ENCODE measurements at regions not wholly inside any gene's neighbourhood (a gene's known extent, or its start where the extent isn't known, plus 50 kb on each side); places are given as distances from the start of the nearest gene placed in this dataset.

- Histone ChIP-seq H3K4me3 (ENCODE audit: low read length) (no peak overlapping the region), H3K36me3 (replicated peaks; ENCODE audit: low read depth, low read length) (no peaks in the 10 kb centered on the region), H2AFZ (ENCODE audit: low read depth, low read length) (no peak overlapping the region), H3K27me3 (ENCODE audit: low read depth, low read length) (no peaks in the 10 kb centered on the region), H4K20me1 (ENCODE audit: insufficient read depth, low read length) (no peaks in the 10 kb centered on the region), H3K9me3 (ENCODE audit: insufficient read depth, low read length) (no peaks in the 10 kb centered on the region), H3K9ac (ENCODE audit: low read length) (no peak overlapping the region), H3K4me1 (ENCODE audit: low read length) (peaks cover 43% of the 10 kb centered on the region), H3K79me2 (ENCODE audit: low read length) (no peaks in the 10 kb centered on the region), H3K4me2 (ENCODE audit: low read length) (no peak overlapping the region), H3K27ac (ENCODE audit: low read length) (no peak overlapping the region)
- TF ChIP-seq EZH2phosphoT487 (IDR thresholded peaks at IDR 0.05; ENCODE audit: low read depth) (no peak), CTCF (IDR thresholded peaks at IDR 0.05; ENCODE audit: low read depth, low read length) (no peak)
Measured at GRCh38 chrX:38877366-38877765, 76.1 kb downstream of the MID1IP1 start.

GRCh38 chrX:38878641-38879340, 77.5 kb downstream of the MID1IP1 start:
- TF ChIP-seq EZH2phosphoT487 (IDR thresholded peaks at IDR 0.05; ENCODE audit: low read depth): no peak
- no peak for TF ChIP-seq CTCF (IDR thresholded peaks at IDR 0.05; ENCODE audit: low read depth, low read length)
- Histone ChIP-seq H3K9me3 (ENCODE audit: insufficient read depth, low read length) (no peaks in the 10 kb centered on the region), H3K4me1 (ENCODE audit: low read length) (peaks cover 53% of the 10 kb centered on the region), H4K20me1 (ENCODE audit: insufficient read depth, low read length) (no peaks in the 10 kb centered on the region), H3K79me2 (ENCODE audit: low read length) (no peaks in the 10 kb centered on the region), H3K27ac (ENCODE audit: low read length) (peak overlapping the region; percentile 86), H3K4me3 (ENCODE audit: low read length) (peak overlapping the region; percentile 47), H2AFZ (ENCODE audit: low read depth, low read length) (no peak overlapping the region), H3K36me3 (replicated peaks; ENCODE audit: low read depth, low read length) (no peaks in the 10 kb centered on the region), H3K9ac (ENCODE audit: low read length) (peak overlapping the region; percentile 43), H3K4me2 (ENCODE audit: low read length) (peak overlapping the region; percentile 51), H3K27me3 (ENCODE audit: low read depth, low read length) (no peaks in the 10 kb centered on the region)

GRCh38 chrX:38879631-38880220, 78.5 kb downstream of the MID1IP1 start:
- H3K79me2 ChIP-seq (ENCODE audit: low read length): no peaks in the 10 kb centered on the region
- H2AFZ ChIP-seq (ENCODE audit: low read depth, low read length): no peak overlapping the region
- H3K4me3 ChIP-seq (ENCODE audit: low read length): peak overlapping the region; percentile 47
- peaks cover 53% of the 10 kb centered on the region for H3K4me1 ChIP-seq (ENCODE audit: low read length)
- peak overlapping the region; percentile 86 for H3K27ac ChIP-seq (ENCODE audit: low read length)
- no peaks in the 10 kb centered on the region for H3K36me3 ChIP-seq (replicated peaks; ENCODE audit: low read depth, low read length)
- no peak for TF ChIP-seq CTCF (IDR thresholded peaks at IDR 0.05; ENCODE audit: low read depth, low read length)
- no peak for TF ChIP-seq EZH2phosphoT487 (IDR thresholded peaks at IDR 0.05; ENCODE audit: low read depth)
- no peaks in the 10 kb centered on the region for H3K27me3 ChIP-seq (ENCODE audit: low read depth, low read length)
- no peaks in the 10 kb centered on the region for H3K9me3 ChIP-seq (ENCODE audit: insufficient read depth, low read length)
- peak overlapping the region; percentile 43 for H3K9ac ChIP-seq (ENCODE audit: low read length)
- peak overlapping the region; percentile 51 for H3K4me2 ChIP-seq (ENCODE audit: low read length)
- no peaks in the 10 kb centered on the region for H4K20me1 ChIP-seq (ENCODE audit: insufficient read depth, low read length)

- H3K79me2 ChIP-seq (ENCODE audit: low read length): no peaks in the 10 kb centered on the region
- no peak overlapping the region for H2AFZ ChIP-seq (ENCODE audit: low read depth, low read length)
- no peaks in the 10 kb centered on the region for H3K27me3 ChIP-seq (ENCODE audit: low read depth, low read length)
- peaks cover 59% of the 10 kb centered on the region for H3K4me1 ChIP-seq (ENCODE audit: low read length)
- peak overlapping the region; percentile 51 for H3K4me2 ChIP-seq (ENCODE audit: low read length)
- H3K9ac ChIP-seq (ENCODE audit: low read length): peak overlapping the region; percentile 34; the same call in 1 of the 2 replicates
- TF ChIP-seq CTCF (IDR thresholded peaks at IDR 0.05; ENCODE audit: low read depth, low read length) (no peak), EZH2phosphoT487 (IDR thresholded peaks at IDR 0.05; ENCODE audit: low read depth) (no peak)
- peak overlapping the region; percentile 86 for H3K27ac ChIP-seq (ENCODE audit: low read length)
- peak overlapping the region; percentile 33 for H3K4me3 ChIP-seq (ENCODE audit: low read length)
- H3K36me3 ChIP-seq (replicated peaks; ENCODE audit: low read depth, low read length): no peaks in the 10 kb centered on the region
- no peaks in the 10 kb centered on the region for H3K9me3 ChIP-seq (ENCODE audit: insufficient read depth, low read length)
- H4K20me1 ChIP-seq (ENCODE audit: insufficient read depth, low read length): no peaks in the 10 kb centered on the region
Measured at GRCh38 chrX:38880296-38880854, 79.1 kb downstream of the MID1IP1 start.

Data from OCI-LY3 (cell line).